PC-9 (cell line): ENCODE measurements at regions not wholly inside any gene's neighbourhood (a gene's known extent, or its start where the extent isn't known, plus 50 kb on each side); places are given as distances from the start of the nearest gene placed in this dataset.

Experiments used
- CTCF ChIP-seq: fragments of 200-600 bp; sonication (generic); conservative IDR thresholded peaks from 2 replicates; pipeline ENCODE4 v1.6.1; 2017; ENCODE audit warnings: mixed run types, antibody characterized with exemption, mild to moderate bottlenecking, moderate library complexity
- EZH2 ChIP-seq: fragments of 200-600 bp; sonication (generic); IDR thresholded peaks from 2 replicates; pipeline ENCODE4 v1.8.0; 2017; ENCODE audit warnings: antibody characterized with exemption, low read depth

- no peak for TF ChIP-seq CTCF
- no peak for TF ChIP-seq EZH2
Observed at GRCh38 chr21:9758888-9759287, 762.5 kb upstream of the TPTE start.
